Middle frontal gyrus (tissue), 1 donor: ENCODE measurements at regions not wholly inside any gene's neighbourhood (a gene's known extent, or its start where the extent isn't known, plus 50 kb on each side); places are given as distances from the start of the nearest gene placed in this dataset.
"Not testable (repeated sequence)": the region's sequence is repeated elsewhere in the genome, so short reads cannot be mapped to it uniquely, and the experiment has no call there.

Experiments
- DNase-seq: peaks from one replicate; pipeline ENCODE4 v3.0.0-alpha.2; 2015; ENCODE audit warnings: low spot score; ENCODE audit errors: extremely low spot score

DNA sequence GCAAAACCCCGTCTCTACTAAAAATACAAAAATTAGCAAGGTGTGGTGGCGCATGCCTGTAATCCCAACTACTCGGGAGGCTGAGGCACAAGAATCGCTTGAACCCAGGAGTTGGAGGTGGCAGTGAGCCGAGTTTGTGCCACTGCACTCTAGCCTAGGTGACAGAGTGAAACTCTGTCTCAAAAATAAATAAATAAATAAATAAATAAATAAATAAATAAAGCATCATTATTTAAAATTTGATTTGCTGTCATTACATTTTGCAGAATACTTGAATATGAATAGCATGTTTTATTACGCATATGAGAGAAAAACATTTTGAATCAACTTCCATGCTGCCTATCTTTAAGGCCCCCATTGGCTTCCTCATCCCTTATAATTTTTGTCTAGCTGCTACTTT lies 53.4 kb upstream of the MED14 start:
- DNase-seq, result not testable (repeated sequence)

DNA sequence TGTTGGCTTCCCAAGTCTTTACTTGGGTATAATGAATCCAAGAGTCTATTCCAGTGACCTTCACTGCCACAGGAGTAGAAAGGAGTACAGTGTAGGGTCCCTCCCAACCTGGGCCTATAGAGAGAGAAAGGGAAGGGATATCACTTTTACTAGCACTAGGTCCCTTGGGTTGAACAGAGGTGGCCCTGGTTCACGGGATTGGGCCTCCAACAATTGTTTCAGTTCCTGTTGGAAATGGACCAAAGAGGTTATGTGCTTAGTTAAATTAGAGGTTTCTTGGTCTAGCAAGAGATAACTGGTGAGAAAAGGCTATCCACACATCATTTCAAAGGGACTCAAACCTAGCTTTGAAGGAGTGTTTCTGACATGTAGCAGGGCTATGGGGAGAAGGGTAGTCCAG lies 57.1 kb upstream of the MED14 start:
- DNase-seq, result no peak

DNA sequence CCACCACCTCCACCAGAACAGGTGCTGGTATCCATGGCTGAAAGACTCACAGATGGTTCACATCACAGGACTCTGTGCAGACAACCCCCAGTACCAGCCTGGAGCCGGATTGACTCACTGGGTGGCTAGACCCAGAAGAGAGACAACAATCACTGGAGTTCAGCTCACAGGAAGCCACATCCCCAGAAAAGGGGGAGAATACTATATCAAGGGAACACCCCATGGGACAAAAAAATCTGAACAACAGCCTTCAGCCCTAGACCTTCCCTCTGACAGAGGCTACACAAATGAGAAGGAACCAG lies 59.4 kb upstream of the MED14 start:
- DNase-seq, result not testable (repeated sequence)

DNA sequence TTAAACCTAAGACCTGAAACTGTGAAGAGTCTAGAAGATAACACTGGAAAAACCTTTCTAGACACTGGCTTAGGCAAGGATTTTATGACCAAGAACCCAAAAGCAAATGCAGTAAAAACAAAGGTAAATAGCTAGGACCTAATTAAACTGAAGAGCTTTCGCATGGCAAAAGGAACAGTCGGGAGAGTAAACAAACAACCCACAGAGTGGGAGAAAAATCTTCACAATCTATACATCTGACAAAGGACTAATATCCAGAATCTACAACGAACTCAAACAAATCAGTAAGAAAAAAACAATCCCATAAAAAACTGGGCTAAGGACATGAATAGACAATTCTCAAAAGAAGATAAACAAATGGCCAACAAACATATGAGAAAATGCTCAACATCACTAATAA lies 64.4 kb upstream of the MED14 start:
- DNase-seq, result not testable (repeated sequence)

DNA sequence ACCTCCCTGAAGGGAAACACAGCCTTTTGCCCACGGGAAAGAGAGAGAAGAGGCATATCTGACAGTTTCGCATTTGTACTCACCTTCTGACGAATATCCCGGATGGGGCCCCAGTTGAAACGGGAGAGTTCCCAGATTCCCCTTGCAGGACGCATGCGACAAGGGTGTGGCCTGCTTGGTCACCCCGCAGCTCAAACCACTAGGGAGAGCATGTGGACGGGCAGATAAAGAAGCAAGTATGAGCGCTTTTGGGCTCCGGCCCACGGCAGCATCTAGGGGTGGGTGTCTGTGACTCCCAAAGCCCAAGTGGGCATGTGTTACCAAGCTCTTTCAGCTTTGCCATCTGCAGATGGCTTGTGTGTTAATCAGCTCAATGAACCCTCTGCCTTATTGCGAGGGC lies 70.1 kb upstream of the MED14 start:
- DNase-seq, result no peak

DNA sequence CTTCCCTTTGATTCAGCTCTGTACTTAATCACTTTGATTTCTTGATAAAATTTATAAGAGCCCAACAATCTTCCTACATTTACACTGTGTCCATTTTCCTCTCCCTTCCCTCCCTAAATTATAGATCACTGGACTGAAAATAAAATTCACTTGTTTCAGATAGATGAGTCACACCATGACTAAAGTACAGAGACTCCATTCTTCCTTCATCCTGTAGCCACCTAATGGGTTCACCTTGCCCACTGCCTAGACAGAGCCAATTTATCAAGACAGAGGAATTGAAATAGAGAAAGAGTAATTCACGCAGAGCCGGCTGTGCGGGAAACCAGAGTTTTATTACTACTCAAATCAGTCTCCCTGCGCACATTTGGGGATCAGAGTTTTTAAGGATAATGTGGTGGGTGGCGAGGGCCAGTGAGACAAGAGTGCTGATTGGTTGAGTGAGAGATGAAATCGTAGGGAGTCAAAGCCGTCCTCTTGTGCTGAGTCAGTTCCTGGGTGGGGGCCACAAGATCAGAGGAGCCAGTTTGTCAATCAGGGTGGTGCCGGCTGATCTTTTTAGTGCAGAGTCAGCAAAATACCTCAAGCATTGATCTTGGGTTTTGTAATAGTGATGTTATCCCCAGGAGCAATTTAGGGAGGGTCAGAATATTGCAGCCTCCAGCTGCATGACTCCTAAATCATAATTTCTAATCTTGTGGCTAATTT lies 71.3 kb upstream of the MED14 start:
- DNase-seq, result no peak

DNA sequence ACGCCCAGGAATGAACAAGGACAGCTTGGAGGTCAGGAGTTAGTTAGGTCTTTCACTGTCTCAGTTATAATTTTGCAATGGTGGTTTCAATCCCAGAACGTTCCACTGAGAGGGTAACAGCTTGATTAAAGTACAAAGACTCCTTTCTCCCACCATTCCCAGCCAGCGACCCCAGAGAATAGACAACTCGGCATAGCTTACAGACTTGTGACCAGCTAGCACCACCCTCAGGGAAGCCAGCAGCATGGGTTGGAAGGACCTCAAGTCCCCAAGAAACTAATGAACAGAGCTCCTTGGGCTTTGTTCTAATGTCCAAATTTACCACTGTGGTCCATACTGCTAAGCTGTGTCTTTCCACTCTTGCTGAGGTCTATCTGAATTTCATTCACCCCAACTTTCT lies 72.0 kb upstream of the MED14 start:
- DNase-seq, result no peak

DNA sequence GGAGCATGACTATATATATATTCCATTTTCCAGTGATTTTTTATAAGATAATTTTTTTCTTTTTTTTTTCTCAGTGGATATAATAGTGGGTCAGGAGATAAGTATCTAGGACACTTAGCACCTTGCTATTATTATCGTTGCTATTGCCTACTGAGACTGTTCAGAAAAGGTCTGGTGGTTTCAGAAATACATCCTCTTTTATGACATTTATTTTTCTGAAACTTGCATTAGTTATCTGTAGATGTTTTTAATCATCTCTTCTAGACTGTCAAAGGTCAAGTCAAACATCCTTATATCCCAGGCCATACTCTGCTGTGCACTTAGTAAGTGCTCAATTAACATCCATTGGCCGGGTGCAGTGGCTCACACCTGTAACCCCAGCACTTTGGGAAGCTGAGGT lies 72.9 kb upstream of the MED14 start:
- no peak for DNase-seq

DNA sequence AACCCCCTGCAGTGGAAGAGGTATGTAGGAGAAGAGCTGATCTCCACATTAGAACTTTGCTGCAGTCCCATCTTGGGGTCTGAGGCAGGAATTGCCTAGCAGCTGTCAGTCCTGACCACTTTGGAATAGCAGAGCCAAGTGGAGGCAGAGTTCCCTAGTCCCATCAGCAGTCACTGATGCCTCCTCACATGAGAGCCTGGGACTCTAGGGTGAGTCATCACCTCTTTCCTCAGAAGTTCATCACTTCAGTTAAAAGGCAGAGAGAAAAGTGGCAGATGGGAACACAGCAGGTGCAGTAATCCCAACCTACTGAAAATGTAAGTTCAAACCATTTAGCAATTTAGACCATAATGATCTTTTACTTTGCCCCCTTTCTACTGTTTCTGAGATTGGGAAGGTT lies 73.9 kb upstream of the MED14 start:
- no peak for DNase-seq

DNA sequence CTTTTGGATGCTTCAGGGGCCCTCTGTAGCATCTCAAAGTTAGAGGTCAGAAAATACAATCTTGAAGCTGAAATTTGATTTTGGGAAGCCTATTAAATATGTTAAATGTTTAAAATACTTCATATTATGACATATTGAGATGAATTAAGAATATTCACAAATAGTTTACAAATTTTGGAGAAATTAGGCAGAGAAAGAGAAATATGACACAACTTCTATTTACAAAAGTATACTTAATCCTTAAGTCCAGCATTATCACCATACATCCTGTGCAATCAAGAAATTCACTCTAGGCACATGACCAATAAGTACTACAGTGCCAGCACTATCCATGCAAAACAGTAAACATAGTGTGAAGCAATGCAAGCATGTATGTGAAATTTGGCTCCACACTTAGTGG lies 79.7 kb upstream of the MED14 start:
- DNase-seq, result not testable (repeated sequence)

DNA sequence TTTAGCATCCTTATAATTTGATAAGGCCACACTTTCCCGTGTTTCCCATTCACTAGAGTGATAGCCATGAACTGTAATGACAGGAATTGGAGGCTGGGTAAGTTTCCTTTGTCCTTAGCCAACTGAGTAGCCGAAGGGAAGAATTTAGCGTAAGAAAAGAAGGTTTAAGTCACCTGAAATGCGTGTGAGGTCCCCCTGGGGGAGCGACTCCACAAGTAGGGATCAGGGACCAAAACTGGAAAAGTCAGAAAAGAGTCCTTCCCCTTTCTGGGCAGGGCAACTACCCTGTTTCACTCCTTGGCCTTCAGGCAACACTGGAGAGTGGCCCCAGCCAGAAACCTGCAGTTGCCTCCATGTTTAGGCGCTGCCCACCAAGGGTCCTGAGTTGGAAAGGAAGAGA lies 81.6 kb upstream of the MED14 start:
- DNase-seq, result no peak

DNA sequence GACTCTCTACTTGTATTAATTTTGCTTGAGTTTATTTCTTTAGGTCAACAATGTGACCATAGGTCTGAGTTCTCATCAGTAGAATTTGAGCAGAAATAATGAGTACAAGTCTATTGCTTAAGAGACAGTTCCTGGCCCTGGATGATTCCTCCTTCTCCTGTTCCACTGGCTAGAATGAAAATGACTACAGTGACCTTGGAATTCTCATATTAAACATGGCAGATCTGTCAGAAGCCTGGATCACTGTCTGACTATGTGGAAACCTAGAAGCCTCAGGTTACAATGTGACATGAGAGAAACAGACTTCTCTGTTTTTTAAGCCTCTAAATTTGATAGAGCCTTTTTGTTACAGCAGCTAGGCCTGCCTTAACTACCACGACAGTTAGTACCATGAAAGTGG lies 82.9 kb upstream of the MED14 start:
- DNase-seq, result no peak

DNA sequence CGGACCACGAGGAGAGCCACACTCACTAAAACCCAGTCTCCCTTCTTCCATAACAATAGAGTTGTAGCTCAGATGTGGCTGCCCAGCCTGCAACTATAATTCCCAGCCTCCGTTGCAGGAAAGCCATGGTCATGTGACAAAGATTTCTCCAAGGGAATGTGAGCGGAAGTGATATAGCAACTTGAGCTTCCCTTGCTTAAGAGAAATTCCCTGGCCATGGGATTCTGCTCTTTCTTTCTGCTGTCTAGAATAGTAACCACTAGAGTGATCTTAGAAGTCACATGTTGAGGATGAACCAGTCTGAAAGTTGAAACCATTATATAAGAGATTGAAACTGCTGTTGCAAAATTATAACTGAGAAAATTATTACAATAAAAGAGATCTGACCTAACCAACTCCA lies 86.4 kb upstream of the MED14 start:
- DNase-seq, result no peak

DNA sequence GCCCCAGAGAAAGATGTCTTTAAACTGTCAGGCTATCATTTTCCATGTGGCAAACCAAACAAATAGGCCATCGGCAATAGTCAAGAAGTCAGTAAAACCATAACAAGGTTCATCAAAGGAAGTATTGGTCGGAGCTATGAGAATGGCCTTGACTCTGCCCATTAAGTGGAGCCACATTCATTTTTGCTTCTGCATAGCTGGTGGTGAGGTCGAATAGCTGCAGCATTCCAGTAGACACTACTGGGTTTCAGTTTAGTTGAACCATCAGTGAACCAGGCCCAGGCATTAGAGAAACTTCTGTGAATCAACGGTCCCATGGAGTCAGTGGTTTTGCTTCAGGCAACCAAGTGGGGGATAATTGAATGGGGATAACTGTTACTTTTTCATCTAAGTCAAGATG lies 92.0 kb upstream of the MED14 start:
- DNase-seq, result no peak

DNA sequence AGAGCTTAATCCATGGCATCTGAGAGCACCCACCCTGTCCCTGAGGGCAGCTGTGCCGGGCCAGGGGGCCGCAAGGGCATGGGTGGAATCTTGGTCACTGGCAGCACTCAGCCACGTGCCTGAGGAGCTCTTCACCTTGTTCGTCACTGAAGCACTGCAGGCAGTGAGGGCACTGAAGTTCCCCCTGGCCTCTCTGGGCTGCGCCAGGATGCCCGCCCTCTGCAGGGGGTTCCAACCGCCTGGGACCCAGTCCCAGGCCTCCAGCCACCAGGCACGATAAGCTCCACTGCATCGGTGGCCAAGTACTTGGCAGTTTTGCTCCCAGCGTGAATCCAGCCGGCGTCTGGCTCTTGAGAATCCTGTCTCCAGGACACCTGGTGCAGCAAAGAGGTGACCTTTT lies 96.4 kb upstream of the MED14 start:
- no peak for DNase-seq

DNA sequence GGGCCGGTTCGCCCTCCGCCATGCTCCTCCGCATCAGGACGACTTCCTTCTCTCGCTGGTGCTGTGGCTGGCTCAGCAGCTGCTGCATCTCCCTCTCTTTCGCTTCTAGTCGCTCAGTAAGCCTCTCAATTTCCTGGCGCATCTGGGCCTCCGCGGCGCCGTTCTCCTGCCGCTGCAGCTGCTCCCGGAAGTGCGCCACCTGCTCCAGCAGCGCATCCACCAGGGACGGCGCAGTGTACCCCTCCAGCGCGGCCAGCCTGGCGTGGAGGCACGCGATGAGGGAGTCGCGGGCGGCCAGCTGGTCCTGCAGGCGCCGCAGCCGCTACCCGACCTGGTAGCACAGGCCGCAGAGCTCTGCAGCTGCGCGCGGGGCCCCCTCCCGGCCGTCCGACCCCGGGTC lies 97.4 kb upstream of the MED14 start:
- no peak for DNase-seq

DNA sequence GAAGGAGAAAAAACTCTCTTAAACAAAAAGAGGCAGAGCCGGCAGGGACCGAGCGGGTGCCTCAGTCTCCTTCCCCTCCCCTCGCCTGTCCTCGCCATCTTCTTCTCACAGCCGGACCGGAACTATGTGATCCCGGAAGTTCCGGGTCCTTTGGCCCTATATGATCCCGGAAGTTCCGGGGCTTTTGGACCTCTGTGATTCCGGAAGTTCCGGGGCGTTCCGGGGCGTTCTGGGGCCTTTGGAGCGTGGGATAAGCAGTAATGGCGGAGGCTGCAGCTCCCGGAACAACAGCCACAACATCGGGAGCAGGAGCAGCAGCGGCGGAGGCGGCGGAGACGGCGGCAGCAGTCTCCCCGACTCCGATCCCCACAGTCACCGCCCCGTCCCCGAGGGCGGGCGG lies 98.9 kb upstream of the MED14 start:
- no peak for DNase-seq

DNA sequence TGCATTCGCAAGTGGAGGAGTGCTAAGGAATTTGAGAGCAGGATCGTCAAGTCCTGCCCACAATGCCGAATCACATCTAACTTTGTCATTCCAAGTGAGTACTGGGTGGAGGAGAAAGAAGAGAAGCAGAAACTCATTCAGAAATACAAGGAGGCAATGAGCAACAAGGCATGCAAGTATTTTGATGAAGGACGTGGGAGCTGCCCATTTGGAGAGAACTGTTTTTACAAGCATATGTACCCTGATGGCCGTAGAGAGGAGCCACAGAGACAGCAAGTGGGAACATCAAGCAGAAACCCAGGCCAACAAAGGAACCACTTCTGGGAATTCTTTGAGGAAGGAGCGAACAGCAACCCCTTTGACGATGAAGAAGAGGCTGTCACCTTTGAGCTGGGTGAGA lies 100.2 kb upstream of the MED14 start:
- no peak for DNase-seq

DNA sequence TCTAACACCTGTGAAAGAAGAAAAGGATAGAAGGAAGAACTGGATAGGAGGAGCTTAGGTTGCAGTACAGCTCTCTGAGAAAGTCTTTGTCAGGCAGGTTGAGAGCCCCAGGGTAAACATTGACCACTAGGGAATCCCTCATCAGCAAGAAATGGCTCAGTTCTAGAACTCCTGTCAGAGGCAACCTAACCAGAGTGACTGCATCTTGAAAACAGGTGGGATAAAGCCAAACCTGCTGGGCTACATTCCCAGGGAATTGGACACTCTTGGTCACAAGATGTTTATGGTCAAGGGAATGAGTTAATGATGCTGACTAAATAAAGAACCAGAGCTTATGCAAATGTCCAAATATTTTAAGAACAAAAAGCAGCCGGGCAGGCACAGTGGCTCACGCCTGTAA lies 108.3 kb upstream of the MED14 start:
- DNase-seq, result no peak

DNA sequence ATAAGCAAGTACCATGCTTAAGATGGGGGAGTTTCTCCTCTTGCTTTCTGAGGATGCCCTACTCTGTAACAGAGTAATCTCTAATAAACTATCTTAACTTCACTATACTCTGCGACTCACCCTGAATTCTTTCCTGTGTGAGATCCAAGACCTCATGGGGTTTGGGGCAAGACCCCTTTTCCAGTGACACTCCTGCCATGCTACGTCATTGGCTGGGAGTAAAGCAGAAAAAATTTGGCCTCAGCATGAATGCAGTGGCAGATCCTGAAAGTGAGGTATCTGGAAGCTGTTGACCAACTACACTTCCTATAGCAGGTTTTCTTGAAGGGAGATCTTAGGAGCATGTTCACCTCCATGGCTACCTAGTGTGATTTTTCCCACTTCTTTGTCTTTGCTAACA lies 109.1 kb upstream of the MED14 start:
- DNase-seq, result no peak

DNA sequence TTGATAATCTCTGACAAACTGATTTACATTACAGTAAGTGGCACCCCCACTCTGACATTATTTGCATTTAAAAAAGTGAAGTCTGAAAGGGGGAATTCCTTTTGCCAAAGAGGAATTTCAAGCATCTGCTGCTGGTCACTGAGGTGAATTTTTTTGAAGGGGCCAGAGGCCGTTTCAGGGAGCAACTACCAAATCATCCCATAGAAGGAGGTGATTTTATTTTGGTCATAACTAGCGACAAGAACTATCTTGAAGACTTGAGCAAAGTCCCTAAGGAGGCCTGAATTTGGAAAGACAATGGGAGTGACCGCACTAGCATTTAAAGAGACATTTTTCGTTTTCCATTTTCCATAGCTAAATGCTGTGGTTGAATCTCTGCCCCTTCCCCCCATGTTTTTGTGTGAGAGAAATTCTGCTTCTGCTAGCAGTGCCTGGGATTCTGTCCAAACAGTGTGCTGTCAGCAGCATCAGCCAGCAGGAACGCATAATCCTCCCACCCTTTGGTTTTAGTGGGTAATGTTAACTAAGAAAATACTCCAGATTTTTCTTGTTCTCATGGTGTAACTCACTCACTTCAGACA lies 110.1 kb upstream of the MED14 start:
- DNase-seq, result peak; percentile 5

DNA sequence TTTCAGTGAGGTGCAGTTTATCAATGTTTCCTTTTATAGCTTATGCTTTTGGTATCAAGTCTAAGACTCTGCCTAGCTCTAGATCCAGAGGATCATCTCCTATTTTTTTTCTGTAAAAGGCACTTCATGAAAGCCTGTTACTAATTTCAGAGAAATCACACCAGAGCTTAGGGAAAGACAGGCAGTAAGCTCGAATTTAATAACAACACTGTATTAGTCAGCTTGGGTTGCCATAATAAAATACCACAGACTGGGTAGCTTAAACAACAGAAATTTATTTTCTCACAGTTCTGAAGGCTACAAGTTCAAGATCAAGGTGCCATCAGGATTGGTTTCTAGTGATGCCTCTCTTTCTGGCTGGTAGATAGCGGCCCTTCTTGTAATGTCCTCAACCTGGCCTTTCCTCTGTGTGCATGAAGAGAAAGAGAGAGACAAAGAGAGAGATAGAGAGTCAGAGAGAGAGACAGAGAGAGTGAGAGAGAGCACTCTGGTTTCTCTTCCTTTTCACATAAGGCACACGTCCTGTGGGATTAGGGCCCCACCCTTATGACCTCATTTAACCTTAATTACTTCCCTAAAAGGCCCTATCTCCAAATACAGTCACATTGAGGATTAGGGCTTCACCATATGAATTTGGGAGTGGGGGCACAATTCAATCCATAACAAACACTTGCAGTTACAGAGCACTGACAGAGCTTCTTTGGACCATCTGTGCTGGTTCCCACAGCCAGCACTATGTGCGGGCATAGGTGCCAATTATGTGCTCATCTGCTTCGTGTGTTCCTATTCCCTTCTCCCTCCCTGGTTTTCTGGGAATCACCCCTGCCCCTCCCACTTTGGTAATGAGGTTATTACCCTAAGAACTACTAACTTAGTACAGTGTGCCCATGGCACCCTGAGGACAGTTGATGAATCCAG lies 114.8 kb upstream of the MED14 start:
- no peak for DNase-seq

DNA sequence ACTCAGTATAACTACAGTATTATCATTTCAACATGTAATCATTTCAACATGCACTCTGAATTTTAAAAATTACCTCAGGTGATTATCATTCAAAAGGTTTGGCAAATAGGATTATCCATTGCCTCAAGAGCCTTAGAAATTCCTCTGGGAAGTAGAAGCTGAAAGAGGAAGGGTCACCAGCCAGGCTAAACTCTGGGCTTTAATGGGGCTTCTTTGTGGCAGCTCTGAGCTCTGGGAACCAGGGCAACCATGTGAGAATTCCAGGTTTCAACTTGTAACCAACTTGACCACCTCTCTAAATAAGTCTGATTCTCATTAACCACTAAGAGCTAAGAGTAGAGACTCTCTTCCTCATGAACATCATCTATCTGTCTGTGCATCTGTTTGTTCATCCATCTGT lies 117.2 kb upstream of the MED14 start:
- DNase-seq, result no peak
